ENCODE measurements at regions not wholly inside any gene's neighbourhood (a gene's known extent, or its start where the extent isn't known, plus 50 kb on each side); places are given as distances from the start of the nearest gene placed in this dataset.

DNA sequence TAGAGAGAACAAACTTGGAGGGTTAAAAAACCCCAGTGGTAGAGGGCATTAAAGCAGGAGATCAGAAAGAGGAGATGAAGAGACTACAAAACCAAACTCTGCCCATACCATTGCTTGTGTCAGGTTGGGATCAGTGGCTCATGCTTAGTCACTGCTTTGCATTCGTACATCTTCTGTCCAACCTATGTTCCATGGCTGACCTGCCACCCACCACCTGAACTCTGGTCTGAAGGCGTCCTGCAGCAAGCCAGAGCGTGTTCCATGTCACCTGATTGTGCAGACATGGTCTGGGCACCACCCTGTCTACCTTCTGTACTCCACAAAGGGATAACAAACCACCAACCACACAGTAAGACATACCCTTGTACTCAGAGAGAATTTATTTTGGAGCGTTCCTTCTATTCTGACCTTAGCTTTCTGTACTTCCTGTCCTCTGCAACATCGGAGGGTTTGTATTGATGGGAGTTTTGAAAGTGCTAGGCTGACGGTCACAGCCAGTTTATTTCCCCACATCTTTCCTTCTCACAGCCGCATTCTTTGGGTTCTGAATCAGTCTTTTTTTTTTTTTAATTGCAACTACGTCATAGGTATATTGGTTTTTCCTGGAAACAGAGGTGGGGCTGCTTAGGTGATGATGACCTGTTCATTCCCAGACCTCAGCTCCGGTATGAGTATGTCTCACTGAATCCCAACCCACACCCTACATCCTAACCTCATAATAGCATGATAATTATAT lies 88.3 kb downstream of the SOWAHC start:
- H3K4me3 ChIP-seq (ENCODE audit: low read length), result peak overlapping the region; percentile 23
- TF ChIP-seq, protein P1, sequence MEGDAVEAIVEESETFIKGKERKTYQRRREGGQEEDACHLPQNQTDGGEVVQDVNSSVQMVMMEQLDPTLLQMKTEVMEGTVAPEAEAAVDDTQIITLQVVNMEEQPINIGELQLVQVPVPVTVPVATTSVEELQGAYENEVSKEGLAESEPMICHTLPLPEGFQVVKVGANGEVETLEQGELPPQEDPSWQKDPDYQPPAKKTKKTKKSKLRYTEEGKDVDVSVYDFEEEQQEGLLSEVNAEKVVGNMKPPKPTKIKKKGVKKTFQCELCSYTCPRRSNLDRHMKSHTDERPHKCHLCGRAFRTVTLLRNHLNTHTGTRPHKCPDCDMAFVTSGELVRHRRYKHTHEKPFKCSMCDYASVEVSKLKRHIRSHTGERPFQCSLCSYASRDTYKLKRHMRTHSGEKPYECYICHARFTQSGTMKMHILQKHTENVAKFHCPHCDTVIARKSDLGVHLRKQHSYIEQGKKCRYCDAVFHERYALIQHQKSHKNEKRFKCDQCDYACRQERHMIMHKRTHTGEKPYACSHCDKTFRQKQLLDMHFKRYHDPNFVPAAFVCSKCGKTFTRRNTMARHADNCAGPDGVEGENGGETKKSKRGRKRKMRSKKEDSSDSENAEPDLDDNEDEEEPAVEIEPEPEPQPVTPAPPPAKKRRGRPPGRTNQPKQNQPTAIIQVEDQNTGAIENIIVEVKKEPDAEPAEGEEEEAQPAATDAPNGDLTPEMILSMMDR (IDR thresholded peaks at IDR 0.05; ENCODE audit: insufficient read depth, low read depth, low read length, missing control alignments), result no peak
- DNase-seq (ENCODE audit: low read depth), result peak; percentile 97

DNA sequence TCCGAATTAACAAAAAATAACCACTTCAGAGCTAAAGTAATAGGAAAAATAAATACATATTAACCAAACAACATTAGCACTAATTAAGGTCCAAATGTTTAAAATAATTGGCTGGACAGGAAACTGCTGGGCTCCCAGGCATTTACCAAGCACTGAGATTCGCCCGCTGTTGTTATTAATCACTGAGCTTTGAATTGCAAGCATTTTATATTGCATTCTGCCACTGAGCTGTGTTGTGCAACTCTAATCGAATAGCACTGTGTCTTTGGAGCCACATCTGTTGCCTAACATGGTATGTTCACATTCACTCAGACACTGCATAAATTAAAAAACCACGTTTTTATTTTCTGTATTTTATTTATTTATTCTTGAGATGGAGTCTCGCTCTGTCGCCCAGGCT lies 88.9 kb downstream of the SOWAHC start:
- no peak overlapping the region for H3K4me3 ChIP-seq (ENCODE audit: low read length)
- TF ChIP-seq, protein P1 (IDR thresholded peaks at IDR 0.05; ENCODE audit: insufficient read depth, low read depth, low read length, missing control alignments), result no peak
- DNase-seq (ENCODE audit: low read depth), result peak; percentile 81

DNA sequence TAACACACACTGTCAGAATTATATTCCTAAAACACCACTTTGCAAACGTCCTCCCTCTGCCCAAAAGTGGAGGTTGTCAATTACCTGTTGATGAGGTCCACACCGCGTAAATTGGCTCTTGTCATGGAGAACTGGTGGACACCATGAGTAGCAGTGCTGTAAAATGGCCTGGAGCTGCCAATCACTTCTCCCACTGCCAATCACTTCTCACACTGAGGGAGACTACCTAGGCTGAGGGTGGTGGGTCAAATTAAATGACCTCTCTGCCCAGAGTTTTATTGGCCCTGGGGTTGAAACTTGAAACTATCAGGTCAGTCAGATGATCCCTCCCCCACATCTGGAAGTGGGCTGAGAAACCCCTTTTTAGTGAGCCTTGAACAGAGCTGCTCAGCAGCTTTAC lies 89.6 kb downstream of the SOWAHC start:
- no peak overlapping the region for H3K4me3 ChIP-seq (ENCODE audit: low read length)
- TF ChIP-seq, protein P1 (IDR thresholded peaks at IDR 0.05; ENCODE audit: insufficient read depth, low read depth, low read length, missing control alignments), result no peak
- DNase-seq (ENCODE audit: low read depth), result no peak

DNA sequence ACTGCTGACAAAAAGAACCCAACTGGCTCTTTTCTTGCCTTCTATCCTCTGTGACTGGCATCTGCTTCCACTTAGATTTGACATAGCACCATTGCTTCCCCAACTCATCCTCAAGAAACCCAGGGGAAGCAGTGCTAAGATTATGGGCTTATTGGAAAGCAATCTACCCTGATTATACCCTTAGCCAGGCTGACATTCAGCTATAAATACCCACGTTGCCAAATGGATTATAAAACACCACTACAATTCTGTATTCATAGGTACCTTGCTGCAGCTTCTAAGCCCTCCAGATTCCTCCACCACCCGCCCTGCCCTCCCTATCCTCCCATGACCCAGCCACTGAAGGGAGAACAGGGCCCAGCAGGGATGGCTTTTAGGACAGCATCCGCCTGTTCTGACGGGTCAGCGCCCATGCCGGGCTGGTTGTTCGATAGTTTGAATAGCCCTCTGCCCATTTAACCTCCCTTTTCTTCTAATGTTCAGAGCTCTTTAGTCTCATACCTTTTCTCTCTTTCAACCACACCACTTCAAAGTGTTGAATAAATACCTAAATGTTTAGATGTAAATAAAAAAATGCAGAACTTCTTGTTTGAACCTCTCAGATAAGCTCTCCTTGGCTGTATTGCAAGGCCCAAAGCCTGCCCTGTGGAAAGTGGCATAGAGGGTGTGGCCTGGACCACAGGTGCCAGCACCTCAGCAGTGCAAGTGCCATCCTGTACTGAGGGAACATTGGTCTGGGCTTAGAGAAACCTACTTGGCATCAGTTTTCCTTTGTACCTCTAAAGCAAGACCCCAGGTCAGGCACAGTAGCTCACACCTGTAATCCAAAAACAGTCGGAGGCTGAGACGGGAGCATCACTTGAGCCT lies 86.6 kb upstream of the RGPD5 start:
- TF ChIP-seq, protein P1 (IDR thresholded peaks at IDR 0.05; ENCODE audit: insufficient read depth, low read depth, low read length, missing control alignments), result no peak
- DNase-seq (ENCODE audit: low read depth), result no peak
- H3K4me3 ChIP-seq (ENCODE audit: low read length), result no peak overlapping the region

DNA sequence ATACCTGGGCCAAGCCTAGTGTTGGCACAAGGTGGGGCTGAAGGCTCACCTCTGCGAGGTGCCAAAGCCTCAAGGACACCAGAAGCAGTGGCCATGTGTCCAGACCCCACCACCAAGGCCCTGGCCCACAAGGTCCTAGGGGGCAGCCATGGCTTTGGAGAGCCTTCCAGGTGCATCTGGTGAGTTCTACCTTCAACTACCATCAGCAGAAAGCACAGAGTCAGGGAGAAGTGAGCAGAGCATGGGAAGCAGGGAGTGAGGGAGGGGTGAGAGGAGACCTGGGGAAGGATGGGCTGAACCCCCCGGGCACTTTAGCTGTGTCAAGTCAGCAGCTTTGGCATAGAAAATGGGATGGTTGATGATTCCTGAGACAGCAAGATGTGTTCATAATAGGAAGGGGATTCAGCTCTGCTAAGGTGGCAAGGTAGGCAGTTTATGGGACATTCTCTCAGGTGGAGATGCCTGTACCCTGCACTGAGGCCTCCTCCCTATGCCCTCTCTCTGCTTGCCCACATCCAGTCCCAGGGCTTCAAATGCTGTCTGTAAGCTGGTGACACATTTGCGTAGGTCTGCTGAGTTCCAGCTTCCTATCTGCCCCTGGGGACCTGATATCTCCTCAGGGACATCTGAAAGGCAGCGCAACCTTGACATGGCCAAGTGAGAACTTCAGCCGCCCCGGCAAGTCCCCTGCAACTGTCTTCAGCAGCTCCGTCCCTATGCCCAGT lies 83.4 kb upstream of the RGPD5 start:
- TF ChIP-seq, protein P1 (IDR thresholded peaks at IDR 0.05; ENCODE audit: insufficient read depth, low read depth, low read length, missing control alignments), result no peak
- no peak overlapping the region for H3K4me3 ChIP-seq (ENCODE audit: low read length)
- DNase-seq (ENCODE audit: low read depth), result no peak

DNA sequence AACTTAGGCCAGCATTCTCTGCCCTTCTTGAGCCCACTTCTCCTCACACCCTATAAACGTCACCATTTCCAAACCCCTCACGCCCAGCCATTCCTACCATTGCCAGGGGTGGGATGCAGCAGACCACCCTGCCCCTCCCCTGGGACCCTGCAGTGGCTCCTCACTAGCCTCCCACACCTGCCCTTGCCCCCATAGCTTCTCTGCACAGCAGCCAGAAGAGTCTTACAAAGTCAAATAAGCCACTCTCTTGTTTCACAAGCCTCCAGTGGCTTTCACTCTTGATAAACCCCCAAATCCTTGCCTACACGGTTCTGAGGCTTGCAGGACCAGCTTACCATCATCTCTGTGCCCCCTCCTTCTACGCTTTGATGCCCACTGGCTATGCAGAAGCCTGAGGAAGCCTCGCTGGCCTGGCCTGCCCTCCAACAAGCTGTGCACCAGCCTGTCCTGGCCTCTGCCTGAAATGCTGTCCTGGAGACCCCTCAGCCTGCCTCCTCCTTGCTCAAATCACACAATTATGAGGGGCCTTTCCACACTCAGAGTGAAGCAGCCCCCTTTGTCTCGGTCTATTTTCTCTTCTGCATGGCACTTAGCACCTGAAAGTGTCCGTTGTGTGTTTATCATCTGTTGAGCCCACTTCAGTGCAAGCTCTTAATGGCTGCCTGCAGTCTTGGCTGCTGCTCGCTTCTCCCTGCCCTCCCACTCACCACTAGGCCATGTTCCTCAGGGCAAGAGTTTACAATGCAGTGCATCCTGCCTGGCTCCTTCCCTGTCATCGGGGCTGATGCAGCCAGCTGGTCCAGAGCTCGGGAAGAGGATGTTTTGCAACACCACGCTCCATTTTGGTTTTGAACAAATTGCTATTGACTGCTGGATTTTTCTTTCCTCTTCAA lies 82.6 kb upstream of the RGPD5 start:
- no peak overlapping the region for H3K4me3 ChIP-seq (ENCODE audit: low read length)
- DNase-seq (ENCODE audit: low read depth), result no peak
- TF ChIP-seq, protein P1 (IDR thresholded peaks at IDR 0.05; ENCODE audit: insufficient read depth, low read depth, low read length, missing control alignments), result no peak
